MM.1S (cell line): ENCODE measurements at regions not wholly inside any gene's neighbourhood (a gene's known extent, or its start where the extent isn't known, plus 50 kb on each side); places are given as distances from the start of the nearest gene placed in this dataset.

Experiments used
- CTCF ChIP-seq: fragments of 300-600 bp; sonication (generic); IDR thresholded peaks from 2 replicates; pipeline ENCODE4 v1.5.1; 2016; ENCODE audit warnings: antibody characterized with exemption, low read length, mixed read lengths
- EZH2 ChIP-seq: fragments of 300-600 bp; sonication (generic); optimal IDR thresholded peaks from 2 replicates; pipeline ENCODE3; 2017; ENCODE audit warnings: low read depth, mild to moderate bottlenecking, antibody characterized with exemption, low read length, mixed read lengths
- EZH2phosphoT487 ChIP-seq: fragments of 300-600 bp; sonication (generic); IDR thresholded peaks from 2 replicates; pipeline ENCODE4 v1.6.1; 2018; ENCODE audit warnings: antibody characterized with exemption, low read length

GRCh38 chr5:169369130-169369529 is 68.2 kb upstream of the SLIT3 start:
- TF ChIP-seq CTCF (no peak), EZH2 (no peak), EZH2phosphoT487 (no peak)
